ENCODE measurements at regions not wholly inside any gene's neighbourhood (a gene's known extent, or its start where the extent isn't known, plus 50 kb on each side); places are given as distances from the start of the nearest gene placed in this dataset.

DNA sequence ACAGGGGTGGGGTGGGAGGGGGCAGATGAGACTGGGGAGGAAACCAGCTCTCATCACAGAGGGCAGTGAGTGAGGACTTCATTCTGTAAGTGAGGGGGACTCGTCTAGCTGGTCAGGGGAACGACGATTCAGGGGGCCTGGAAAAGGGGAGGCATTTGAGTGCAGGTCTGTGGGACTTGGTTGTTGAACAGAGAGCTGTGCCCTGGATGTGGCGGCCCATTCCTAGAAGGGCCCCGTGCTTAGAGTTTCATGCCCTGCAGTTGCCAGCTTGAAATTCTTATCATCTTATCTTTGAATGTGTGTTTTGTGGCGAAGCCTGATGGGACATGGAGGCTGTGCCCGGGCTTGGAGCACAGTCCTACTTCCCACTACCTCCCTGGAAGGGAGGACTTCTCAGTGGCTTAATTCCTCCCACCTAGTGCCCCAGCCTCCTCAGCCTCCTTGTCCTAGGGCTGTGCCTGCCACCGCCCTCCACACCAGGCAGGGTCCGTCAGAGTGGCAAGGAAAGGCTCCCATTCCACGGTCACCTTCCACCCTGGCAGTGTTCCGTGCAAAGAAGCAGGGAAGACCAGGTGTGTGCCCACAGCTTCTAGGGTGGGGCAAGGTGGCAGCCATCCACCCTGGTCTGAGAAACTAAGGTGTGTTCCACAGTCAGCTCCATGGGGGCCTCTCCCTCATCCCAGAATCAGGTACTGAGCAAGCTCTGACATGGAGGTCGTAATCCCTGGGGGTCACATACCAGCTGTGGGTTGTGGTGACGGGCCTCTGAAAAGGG is 59.7 kb upstream of the LMO1 start:
- DNase-seq: no peak

DNA sequence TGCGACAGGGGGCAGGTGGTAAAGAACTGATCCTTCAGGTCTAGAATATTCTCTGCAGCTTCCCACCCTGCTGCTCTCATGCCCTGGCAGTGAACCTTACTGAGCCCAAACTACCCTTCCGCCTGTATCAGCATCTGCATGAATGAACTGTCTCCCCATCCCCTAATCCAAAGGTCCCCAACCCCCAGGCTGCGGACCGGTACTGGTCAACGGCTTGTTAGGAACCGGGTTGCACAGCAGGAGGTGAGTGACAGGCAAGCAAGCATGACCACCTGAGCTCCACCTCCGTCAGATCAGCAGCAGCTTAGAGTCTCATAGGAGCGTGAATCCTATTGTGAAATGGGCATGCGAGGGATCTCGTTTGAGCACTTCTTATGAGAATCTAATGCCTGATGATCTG is 58.2 kb upstream of the LMO1 start:
- no peak for DNase-seq

DNA sequence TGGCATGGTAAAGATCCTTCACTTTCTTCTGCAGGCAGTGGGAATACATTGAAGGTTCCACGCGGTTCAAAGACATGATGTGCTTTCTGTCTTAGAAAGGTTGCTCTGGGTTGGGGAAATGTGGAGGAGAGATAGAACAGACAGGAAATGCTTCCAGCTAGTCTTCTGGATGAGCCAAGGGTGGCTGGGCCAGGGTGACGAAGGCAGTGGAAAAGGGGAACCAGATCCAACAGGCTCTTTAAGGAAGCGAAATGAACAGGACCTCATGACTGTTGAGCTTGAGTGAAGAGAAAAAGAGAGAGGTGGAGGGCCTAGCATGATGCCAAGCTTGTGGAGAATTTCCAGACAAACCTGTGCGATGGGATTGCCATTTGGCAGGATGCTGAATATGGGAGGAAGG is 56.4 kb upstream of the LMO1 start:
- DNase-seq: no peak

DNA sequence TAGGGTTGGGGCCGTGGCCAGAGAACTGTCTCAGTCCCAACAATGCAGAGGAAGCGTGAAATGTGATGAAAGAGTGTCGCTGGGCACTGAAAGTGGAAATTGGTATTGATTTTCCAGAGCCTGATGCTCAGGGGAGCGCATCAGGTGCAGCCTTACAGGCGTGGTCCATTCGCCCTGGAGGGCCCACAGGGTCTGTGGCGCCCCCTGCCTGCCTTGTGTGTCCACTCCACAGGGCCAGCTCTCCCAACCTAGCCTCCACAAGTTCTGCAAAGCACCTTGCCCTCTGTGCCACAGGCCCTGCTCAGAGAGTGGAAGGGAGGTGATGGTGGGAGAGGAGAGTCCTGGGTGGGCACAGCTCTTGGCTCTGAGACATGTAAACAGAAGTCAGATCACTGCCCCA is 54.9 kb upstream of the LMO1 start:
- DNase-seq: no peak

DNA sequence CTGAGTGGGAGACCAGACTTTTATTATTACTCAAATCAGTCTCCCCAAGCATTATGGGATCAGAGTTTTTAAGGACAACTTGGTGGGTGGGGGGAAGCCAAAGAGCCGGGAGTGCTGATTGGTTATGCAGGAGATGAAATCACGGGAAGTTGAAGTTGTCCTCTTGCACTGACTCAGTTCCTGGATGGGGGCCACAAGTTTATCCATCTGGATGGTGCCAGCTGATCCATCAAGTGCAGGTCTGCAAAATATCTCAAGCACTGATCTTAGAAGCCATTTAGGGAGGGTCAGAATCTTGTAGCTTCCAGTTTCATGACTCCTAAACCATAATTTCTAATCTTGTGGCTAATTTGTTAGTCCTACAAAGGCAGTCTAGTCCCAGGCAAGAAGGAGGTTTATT is 53.5 kb upstream of the LMO1 start:
- no peak for DNase-seq

DNA sequence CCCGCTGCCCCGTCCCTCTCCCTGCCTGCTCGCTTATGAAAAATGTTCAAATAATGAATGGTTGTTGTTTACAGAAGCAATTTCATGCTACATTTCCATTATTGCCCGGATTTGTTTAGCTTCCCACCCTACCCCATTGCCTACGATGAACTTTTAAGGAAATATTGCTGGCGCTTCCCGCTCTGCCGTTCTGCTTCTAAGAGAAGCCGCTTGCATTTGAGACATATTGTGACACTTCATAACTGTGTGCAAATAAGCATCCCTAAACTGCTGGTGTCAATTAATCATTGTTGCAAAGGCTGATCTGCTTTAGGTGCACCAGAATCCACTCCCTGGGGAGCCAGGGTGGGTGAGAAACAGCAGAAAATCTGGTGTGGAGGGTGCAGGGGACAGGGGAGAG is 52.3 kb upstream of the LMO1 start:
- DNase-seq: no peak

DNA sequence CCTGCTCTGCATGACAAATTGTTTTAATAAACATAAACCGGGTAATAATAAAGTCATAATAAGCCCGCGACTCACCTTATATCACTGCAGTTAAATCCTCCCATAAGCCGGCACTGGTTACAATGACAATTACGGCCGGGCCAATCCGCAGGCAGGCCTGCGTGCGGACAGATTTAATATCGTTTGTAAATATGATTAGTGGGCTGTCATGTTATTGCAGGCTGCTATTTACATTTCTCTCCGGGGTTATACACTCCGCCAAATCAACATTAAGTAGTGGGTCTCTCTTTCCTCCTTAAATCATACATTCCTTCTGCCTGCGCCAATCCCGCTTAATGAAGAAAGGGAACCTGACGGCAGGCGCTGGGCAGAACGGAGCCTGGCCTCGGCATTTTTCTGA is 51.8 kb upstream of the LMO1 start:
- no peak for DNase-seq

DNA sequence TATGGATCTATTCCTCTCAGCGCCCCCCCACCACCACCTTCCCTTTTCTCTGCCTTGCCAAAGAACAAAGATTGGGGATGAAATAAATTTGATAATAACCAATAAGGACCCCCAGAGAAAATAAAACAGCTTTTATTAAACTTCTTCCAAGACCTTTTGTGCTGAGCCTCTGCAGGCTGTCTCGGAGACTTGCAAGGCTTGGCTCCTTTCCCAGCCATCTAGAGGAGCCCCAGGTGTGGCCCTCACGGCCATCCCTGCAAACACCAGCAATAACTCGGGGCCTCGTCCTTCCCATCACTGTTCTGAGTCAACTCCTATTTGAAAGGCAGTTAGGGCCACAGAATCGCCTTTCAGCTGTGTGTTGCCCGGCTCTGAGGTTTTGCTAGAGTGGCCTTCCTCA is 51.2 kb upstream of the LMO1 start:
- DNase-seq: no peak

DNA sequence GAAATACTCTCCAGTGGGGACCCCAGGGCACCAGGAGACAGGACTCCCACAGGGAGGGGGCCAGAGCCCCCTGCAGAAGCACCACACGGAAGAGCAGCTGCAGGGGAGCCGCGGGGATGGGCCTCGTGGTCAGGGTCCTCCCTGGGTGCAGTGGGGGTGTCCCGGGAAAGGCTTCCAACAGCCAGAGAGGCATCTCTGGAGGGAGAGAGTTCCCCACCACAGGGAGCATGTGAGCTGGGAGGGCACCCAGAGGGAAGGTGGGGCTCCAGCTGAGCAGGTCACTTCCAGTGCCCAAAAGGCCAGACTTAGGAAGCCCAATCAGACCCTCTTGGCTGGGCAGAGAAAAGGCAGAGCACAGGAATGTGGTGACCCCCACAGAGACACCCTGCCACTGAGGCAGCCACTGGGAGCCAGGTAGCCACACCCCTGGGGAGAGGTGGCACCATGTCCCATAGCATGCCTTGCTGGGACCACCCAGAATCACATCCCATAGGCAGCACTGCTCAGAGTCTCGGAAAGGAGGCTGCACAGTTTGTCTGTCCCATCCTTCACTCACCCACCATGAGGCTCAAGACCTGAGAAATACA is 49.9 kb upstream of the LMO1 start:
- no peak for DNase-seq

All from anterior cingulate cortex (tissue), 58 donors.